CD4-positive, alpha-beta T cell (primary cell): ENCODE measurements at regions not wholly inside any gene's neighbourhood (a gene's known extent, or its start where the extent isn't known, plus 50 kb on each side); places are given as distances from the start of the nearest gene placed in this dataset.

Experiments
- ATAC-seq: fragments of 200-7000 bp; cut with Tn5 transposase; one replicate; pipeline ENCODE4 v1.10.0; 2022; ENCODE audit warnings: mild to moderate bottlenecking; ENCODE audit not compliant: poor library complexity
- CTCF ChIA-PET: fragments of 350-600 bp; sonication (Branson Sonifier 250); formaldehyde crosslinking; loops from one replicate; lab custom pipeline; 2021; ENCODE audit warnings: antibody characterized with exemption, inconsistent platforms; lab: Charles Lee
- POLR2A ChIA-PET: fragments of 350-600 bp; sonication (Branson Sonifier 250); formaldehyde crosslinking; loops from one replicate; lab custom pipeline; 2021; ENCODE audit warnings: antibody characterized with exemption, inconsistent platforms; lab: Charles Lee
- DNase-seq, 14 experiments: peaks; one replicate each; pipeline ENCODE4 v3.0.0-alpha.2; 2013 to 2020; ENCODE audit warnings: mixed read lengths in 2 of 14
- H3K27ac ChIP-seq, 2 donors: one replicate each; pipeline versions ENCODE4 v1.5.1 to v1.7.0; 2013; ENCODE audit warnings: low read length in 2 of 2, low read depth in 1 of 2, mild to moderate bottlenecking in 1 of 2
- H3K27me3 ChIP-seq, 2 experiments: 1 replicate in 1 of 2; 2 replicates in 1 of 2; pipeline versions ENCODE4 v1.6.1 to v1.7.0; 2013; ENCODE audit warnings: low read length in 2 of 2, control low read depth in 1 of 2, mild to moderate bottlenecking in 1 of 2, moderate library complexity in 1 of 2; ENCODE audit not compliant: insufficient read depth in 2 of 2, control insufficient read depth in 1 of 2
- H3K36me3 ChIP-seq: one replicate; pipeline ENCODE4 v1.6.1; 2013; ENCODE audit warnings: low read length, control low read depth; ENCODE audit not compliant: insufficient read depth
- H3K4me1 ChIP-seq: one replicate; pipeline ENCODE4 v1.6.1; 2013; ENCODE audit warnings: low read length, control low read depth; ENCODE audit not compliant: insufficient read depth
- H3K4me3 ChIP-seq: one replicate; pipeline ENCODE4 v1.5.1; 2013; ENCODE audit warnings: mild to moderate bottlenecking, low read length, moderate library complexity
- H3K9me3 ChIP-seq, 2 experiments: 1 replicate in 1 of 2; 2 replicates in 1 of 2; pipeline versions ENCODE4 v1.6.1 to v1.7.0; 2013; ENCODE audit warnings: low read length in 2 of 2, mild to moderate bottlenecking in 2 of 2, control low read depth in 1 of 2, moderate library complexity in 1 of 2; ENCODE audit not compliant: control insufficient read depth in 1 of 2, insufficient read depth in 1 of 2
- H3K27ac Mint-ChIP-seq: one replicate; pipeline ENCODE4 v1.8.0; 2020; ENCODE audit warnings: mixed read lengths
- H3K27me3 Mint-ChIP-seq: one replicate; pipeline ENCODE4 v1.8.0; 2021; ENCODE audit warnings: mixed read lengths
- H3K36me3 Mint-ChIP-seq: one replicate; pipeline ENCODE4 v1.8.0; 2021; ENCODE audit warnings: low read depth, mixed read lengths
- H3K4me1 Mint-ChIP-seq: one replicate; pipeline ENCODE4 v1.8.0; 2021; ENCODE audit warnings: low read depth, mixed read lengths
- H3K4me3 Mint-ChIP-seq: one replicate; pipeline ENCODE4 v1.8.0; 2020; ENCODE audit warnings: mild to moderate bottlenecking, mixed read lengths
- H3K9me3 Mint-ChIP-seq: one replicate; pipeline ENCODE4 v1.8.0; 2020; ENCODE audit warnings: mixed read lengths
- CTCF ChIP-seq: fragments of 200-600 bp; IDR thresholded peaks from one replicate; pipeline ENCODE4 v1.8.0; 2022; ENCODE audit warnings: antibody characterized with exemption, mild to moderate bottlenecking
- intact Hi-C, 2 experiments: fragments of 100-400 bp; cut with DNase I in 1 of 2; cut with micrococcal nuclease in 1 of 2; formaldehyde crosslinking; loops; one replicate each; pipeline versions ENCODE4 v1.15.1 to v1.9.0; 2023 to 2025; cut with DNase I, micrococcal nuclease

- no peak for TF ChIP-seq CTCF
- H3K9me3 Mint-ChIP-seq = no peaks in the 10 kb centered on the region
- Histone ChIP-seq H3K36me3 (no peaks in the 10 kb centered on the region), H3K4me1 (no peaks in the 10 kb centered on the region), H3K27me3 (no peaks in the 10 kb centered on the region), H3K27ac (no peak overlapping the region), H3K9me3 (no peaks in the 10 kb centered on the region), H3K4me3 (no peak overlapping the region)
- H3K27ac Mint-ChIP-seq = no peak overlapping the region
- ATAC-seq (no peak), DNase-seq (no peak)
- intact Hi-C loops = no loop called here
- H3K27me3 Mint-ChIP-seq = peaks cover 7% of the 10 kb centered on the region
- ChIA-PET POLR2A (no interaction called here), CTCF (no interaction called here)
- no peaks in the 10 kb centered on the region for H3K4me1 Mint-ChIP-seq
- no peaks in the 10 kb centered on the region for H3K36me3 Mint-ChIP-seq
- no peak overlapping the region for H3K4me3 Mint-ChIP-seq
These were observed 70.4 kb upstream of the ELOVL6 start for GRCh38 chr4:110268790-110269189.

GRCh38 chr4:110268352-110268751, 69.9 kb upstream of the ELOVL6 start:
- ChIA-PET CTCF (no interaction called here), POLR2A (no interaction called here)

GRCh38 chr4:110266136-110266535, 67.7 kb upstream of the ELOVL6 start:
- CTCF ChIA-PET = no interaction called here

More at GRCh38 chr4:110268352-110268751, 69.9 kb upstream of the ELOVL6 start:
- Histone ChIP-seq H3K9me3 (no peaks in the 10 kb centered on the region), H3K27me3 (no peaks in the 10 kb centered on the region), H3K4me1 (no peaks in the 10 kb centered on the region), H3K27ac (no peak overlapping the region), H3K36me3 (no peaks in the 10 kb centered on the region), H3K4me3 (no peak overlapping the region)
- Mint-ChIP-seq H3K4me1 (no peaks in the 10 kb centered on the region), H3K36me3 (no peaks in the 10 kb centered on the region), H3K9me3 (no peaks in the 10 kb centered on the region), H3K4me3 (no peak overlapping the region), H3K27ac (no peak overlapping the region), H3K27me3 (peaks cover 7% of the 10 kb centered on the region)
- intact Hi-C loops = no loop called here
- TF ChIP-seq CTCF = no peak
- ATAC-seq (no peak), DNase-seq (no peak)

More at GRCh38 chr4:110266136-110266535, 67.7 kb upstream of the ELOVL6 start:
- TF ChIP-seq CTCF = no peak
- intact Hi-C loops = no loop called here
- no peaks in the 10 kb centered on the region for H3K36me3 Mint-ChIP-seq
- DNase-seq (no peak), ATAC-seq (no peak)
- H3K4me3 Mint-ChIP-seq = no peak overlapping the region
- Histone ChIP-seq H3K36me3 (no peaks in the 10 kb centered on the region), H3K9me3 (no peaks in the 10 kb centered on the region), H3K27ac (no peak overlapping the region), H3K4me1 (no peaks in the 10 kb centered on the region), H3K27me3 (no peaks in the 10 kb centered on the region), H3K4me3 (no peak overlapping the region)
- POLR2A ChIA-PET = no interaction called here
- H3K27ac Mint-ChIP-seq = no peak overlapping the region
- H3K4me1 Mint-ChIP-seq = no peaks in the 10 kb centered on the region
- H3K27me3 Mint-ChIP-seq = peaks cover 4% of the 10 kb centered on the region
- no peaks in the 10 kb centered on the region for H3K9me3 Mint-ChIP-seq
